AG04450 (cell line): ENCODE measurements at regions not wholly inside any gene's neighbourhood (a gene's known extent, or its start where the extent isn't known, plus 50 kb on each side); places are given as distances from the start of the nearest gene placed in this dataset.

ENCODE experiments used
- CTCF ChIA-PET: fragments of 300-600, 350-600 bp; formaldehyde crosslinking; extraction: SDS; loops from one replicate; lab custom pipeline; 2022; ENCODE audit warnings: antibody characterized with exemption, inconsistent platforms; lab: Charles Lee
- POLR2A ChIA-PET: fragments of 350-600 bp; formaldehyde crosslinking; extraction: SDS; loops from one replicate; lab custom pipeline; 2021; ENCODE audit warnings: antibody characterized with exemption, inconsistent platforms; lab: Yijun Ruan, JAX
- DNase-seq: peaks from one replicate; pipeline ENCODE4 v3.0.0-alpha.2; 2011; ENCODE audit warnings: low read depth, low spot score
- H3K27ac ChIP-seq: one replicate; pipeline ENCODE4 v1.5.1; 2012; ENCODE audit warnings: low read depth, low read length, control low read depth
- H3K27me3 ChIP-seq: one replicate; pipeline ENCODE4 v1.6.0; 2012; ENCODE audit warnings: low read length; ENCODE audit not compliant: control insufficient read depth, insufficient read depth
- H3K4me3 ChIP-seq: 2 replicates; pipeline ENCODE4 v1.5.1; 2011; ENCODE audit warnings: mild to moderate bottlenecking, low read depth, low read length, control low read depth
- H3K9me3 ChIP-seq: 2 replicates; pipeline ENCODE4 v1.5.1; 2012; ENCODE audit warnings: low read length; ENCODE audit not compliant: control insufficient read depth, insufficient read depth
- TF ChIP-seq, protein P1 (sequence below): IDR thresholded peaks from 2 replicates; pipeline ENCODE4 v1.5.1; 2011; ENCODE audit warnings: low read depth, low read length, control low read depth, inconsistent platforms

- no peak for DNase-seq
- Histone ChIP-seq H3K9me3 (no peaks in the 10 kb centered on the region), H3K27ac (no peak overlapping the region), H3K4me3 (no peak overlapping the region), H3K27me3 (no peaks in the 10 kb centered on the region)
- POLR2A ChIA-PET: no interaction called here
- TF ChIP-seq, protein P1, sequence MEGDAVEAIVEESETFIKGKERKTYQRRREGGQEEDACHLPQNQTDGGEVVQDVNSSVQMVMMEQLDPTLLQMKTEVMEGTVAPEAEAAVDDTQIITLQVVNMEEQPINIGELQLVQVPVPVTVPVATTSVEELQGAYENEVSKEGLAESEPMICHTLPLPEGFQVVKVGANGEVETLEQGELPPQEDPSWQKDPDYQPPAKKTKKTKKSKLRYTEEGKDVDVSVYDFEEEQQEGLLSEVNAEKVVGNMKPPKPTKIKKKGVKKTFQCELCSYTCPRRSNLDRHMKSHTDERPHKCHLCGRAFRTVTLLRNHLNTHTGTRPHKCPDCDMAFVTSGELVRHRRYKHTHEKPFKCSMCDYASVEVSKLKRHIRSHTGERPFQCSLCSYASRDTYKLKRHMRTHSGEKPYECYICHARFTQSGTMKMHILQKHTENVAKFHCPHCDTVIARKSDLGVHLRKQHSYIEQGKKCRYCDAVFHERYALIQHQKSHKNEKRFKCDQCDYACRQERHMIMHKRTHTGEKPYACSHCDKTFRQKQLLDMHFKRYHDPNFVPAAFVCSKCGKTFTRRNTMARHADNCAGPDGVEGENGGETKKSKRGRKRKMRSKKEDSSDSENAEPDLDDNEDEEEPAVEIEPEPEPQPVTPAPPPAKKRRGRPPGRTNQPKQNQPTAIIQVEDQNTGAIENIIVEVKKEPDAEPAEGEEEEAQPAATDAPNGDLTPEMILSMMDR: no peak
- CTCF ChIA-PET: interaction anchor here (0.6 to 2.1 kb wide), 2 partner anchors 273 to 512 kb away, joined by 3 to 7 read pairs; no protein-coding TSS in a partner anchor
Measured at GRCh38 chr2:167607211-167607610, 640.2 kb downstream of the STK39 start.

- H3K27me3 ChIP-seq: no peaks in the 10 kb centered on the region
- TF ChIP-seq, protein P1: no peak
Measured at GRCh38 chr2:167602122-167602521, 645.3 kb downstream of the STK39 start.

DNA sequence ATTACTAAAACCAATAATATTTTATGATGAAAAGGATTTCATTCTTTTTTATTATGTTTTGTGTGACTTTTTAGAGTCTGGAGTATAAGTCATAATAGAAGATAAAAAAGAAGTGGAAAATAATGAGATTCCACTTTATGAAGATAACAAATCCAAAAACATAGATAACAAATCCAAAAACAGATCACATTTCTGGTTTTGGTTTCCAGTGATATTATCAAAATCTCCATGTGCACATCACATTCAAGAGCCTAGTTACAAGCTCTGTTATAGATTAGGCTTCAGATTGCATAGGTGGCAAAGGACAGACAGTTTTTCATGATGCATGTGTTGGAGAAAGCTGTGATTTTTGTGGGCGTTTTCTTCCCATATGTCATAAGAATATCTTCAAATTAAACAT, 648.2 kb downstream of the STK39 start:
- no peak for DNase-seq
- Histone ChIP-seq H3K9me3 (no peaks in the 10 kb centered on the region), H3K27ac (no peak overlapping the region), H3K4me3 (no peak overlapping the region), H3K27me3 (no peaks in the 10 kb centered on the region)
- TF ChIP-seq, protein P1: no peak
- POLR2A ChIA-PET: no interaction called here
- CTCF ChIA-PET: no interaction called here

More at GRCh38 chr2:167602122-167602521, 645.3 kb downstream of the STK39 start:
- ChIA-PET CTCF (interaction anchor here (1.4 kb wide), 1 partner anchor 52 kb away, joined by 4 read pairs; no protein-coding TSS in a partner anchor), POLR2A (no interaction called here)
- no peak for DNase-seq
- Histone ChIP-seq H3K27ac (no peak overlapping the region), H3K4me3 (no peak overlapping the region), H3K9me3 (no peaks in the 10 kb centered on the region)

DNA sequence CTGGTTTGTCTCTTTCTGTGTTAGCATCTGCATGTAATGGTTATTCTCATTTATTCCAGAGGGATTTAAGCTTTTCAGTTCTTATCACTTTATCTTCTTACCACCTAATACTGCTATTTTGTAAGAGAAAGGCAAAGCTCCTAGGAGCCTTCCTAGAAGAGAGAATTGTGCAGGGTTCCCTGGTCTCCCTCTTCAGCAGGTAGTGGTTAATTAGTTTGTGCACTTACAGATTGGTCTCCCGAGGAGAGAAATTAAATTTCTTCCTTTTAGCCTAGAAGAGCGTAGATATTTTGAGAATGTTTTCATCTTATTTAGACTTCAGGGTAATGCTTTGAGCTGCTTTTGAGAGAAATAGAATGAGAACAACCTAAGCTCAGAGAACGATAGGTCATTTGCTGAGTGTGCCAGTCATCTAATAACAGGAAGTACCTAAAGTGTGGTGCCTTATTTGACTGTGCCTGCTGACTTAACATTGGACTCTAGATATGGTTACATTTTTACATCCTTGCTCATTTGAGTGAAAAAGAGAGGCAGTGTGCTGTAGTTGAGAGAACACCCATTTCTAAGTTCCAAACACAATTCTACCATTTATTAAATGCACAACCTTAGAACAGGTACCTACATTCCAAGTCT, 651.4 kb downstream of the STK39 start:
- DNase-seq: no peak
- no peak overlapping the region for H3K27ac ChIP-seq
- ChIA-PET POLR2A (no interaction called here), CTCF (interaction anchor here (1.6 kb wide), 1 partner anchor 523 kb away, joined by 4 read pairs; no protein-coding TSS in a partner anchor)
- no peaks in the 10 kb centered on the region for H3K27me3 ChIP-seq
- no peak overlapping the region for H3K4me3 ChIP-seq
- no peaks in the 10 kb centered on the region for H3K9me3 ChIP-seq
- TF ChIP-seq, protein P1: no peak

DNA sequence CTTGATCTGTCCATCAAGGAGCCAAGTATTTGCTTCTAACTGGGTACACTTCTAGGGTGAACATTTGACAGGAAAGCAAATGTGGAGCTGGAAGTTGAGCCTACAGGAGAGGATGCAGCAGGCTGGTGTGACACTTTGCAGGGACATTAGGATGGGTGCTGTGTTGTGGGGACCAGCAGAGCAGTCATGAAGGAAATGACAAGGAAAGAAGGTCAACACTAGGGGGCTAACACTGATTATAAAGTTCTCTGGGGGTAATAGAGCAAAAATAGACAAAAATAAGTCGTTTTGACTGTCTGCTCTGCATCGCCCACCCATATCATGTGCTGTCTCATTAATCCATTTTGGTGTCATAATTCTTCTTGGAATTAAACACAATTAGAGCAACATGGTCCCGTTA, 652.4 kb downstream of the STK39 start:
- Histone ChIP-seq H3K9me3 (no peaks in the 10 kb centered on the region; the same call in 1 of the 2 replicates), H3K27ac (no peak overlapping the region), H3K27me3 (no peaks in the 10 kb centered on the region), H3K4me3 (no peak overlapping the region)
- CTCF ChIA-PET: interaction anchor here (1.6 kb wide), 1 partner anchor 524 kb away, joined by 4 read pairs; no protein-coding TSS in a partner anchor
- POLR2A ChIA-PET: no interaction called here
- TF ChIP-seq, protein P1: no peak
- DNase-seq: no peak
